LNCAP (cell line): ENCODE measurements at regions not wholly inside any gene's neighbourhood (a gene's known extent, or its start where the extent isn't known, plus 50 kb on each side); places are given as distances from the start of the nearest gene placed in this dataset.

Experiments used
- TF ChIP-seq, protein P1 (sequence below): fragments of 450-650 bp; IDR thresholded peaks from 2 replicates; pipeline ENCODE4 v1.5.1; 2017; ENCODE audit warnings: mild to moderate bottlenecking

DNA sequence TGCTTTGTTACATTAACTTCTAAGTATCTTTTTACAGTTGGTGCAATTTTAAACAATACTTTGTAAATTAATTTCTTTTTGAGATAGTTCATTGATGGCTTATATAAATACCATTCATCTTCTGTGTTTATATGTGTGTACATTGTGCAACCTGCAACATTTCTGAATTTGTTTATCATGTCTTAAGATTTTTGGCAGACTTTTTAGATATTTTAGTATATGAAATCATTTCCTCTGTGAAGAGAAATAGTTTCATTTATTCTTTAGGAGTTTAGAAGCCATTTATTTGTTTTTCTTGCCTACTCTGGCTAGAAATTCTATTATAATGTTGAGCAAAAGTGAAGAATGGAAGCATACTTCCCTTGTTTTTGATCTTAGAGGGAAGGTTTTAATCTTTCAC is 337.8 kb upstream of the DSEL start:
- TF ChIP-seq, protein P1, sequence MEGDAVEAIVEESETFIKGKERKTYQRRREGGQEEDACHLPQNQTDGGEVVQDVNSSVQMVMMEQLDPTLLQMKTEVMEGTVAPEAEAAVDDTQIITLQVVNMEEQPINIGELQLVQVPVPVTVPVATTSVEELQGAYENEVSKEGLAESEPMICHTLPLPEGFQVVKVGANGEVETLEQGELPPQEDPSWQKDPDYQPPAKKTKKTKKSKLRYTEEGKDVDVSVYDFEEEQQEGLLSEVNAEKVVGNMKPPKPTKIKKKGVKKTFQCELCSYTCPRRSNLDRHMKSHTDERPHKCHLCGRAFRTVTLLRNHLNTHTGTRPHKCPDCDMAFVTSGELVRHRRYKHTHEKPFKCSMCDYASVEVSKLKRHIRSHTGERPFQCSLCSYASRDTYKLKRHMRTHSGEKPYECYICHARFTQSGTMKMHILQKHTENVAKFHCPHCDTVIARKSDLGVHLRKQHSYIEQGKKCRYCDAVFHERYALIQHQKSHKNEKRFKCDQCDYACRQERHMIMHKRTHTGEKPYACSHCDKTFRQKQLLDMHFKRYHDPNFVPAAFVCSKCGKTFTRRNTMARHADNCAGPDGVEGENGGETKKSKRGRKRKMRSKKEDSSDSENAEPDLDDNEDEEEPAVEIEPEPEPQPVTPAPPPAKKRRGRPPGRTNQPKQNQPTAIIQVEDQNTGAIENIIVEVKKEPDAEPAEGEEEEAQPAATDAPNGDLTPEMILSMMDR, result no peak

DNA sequence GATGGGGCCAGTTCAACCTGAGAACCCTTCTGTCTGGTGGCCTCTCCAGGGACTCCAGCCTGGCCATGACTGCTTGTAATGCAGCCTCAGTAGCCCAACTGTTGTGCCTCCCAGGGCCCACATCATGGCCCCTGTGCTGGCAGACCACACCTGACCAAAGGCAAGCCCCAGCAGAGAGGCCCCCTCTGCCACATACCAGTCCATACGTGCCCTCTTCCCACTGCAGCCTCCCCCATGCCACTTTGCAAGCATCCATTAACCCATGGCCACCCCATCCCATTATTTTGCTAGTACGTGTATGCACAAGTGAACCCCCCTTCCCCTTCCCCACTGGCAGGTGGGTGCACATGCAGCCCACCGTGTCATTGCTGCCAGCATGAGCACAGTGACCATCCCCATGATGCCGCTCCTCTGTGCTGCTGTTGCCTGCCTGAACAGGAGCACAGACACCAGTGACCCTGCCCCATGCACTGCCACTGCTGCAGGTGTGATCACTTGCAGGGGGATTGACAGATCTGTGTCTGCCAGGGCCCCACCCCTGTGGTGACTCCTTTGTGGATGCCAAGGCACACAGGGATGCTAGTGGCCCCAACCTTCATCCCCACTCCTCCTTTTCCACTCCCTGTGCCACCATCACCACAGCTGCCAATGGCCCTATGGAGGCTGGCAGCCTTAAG is 330.0 kb upstream of the DSEL start:
- TF ChIP-seq, protein P1, result no peak

DNA sequence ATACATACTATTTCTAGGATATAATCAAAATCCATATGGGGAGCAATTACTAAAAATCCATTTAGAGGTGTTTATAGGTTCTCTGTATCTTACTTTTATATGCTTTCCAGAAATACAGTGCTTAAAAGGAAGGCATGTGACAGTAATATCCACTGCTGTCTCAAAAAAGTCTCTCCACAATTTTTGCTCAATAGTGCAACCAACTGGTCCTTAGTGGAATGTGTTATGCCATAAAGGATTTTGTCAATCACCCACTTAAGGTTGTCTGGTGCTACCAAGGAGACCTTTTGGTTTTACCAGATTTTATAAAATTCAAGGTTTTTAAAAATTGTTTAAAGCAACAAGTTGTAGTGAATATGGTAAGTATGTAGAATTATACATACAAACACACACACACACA is 328.5 kb upstream of the DSEL start:
- TF ChIP-seq, protein P1, result peak; percentile 37; the same call in 1 of the 2 replicates

DNA sequence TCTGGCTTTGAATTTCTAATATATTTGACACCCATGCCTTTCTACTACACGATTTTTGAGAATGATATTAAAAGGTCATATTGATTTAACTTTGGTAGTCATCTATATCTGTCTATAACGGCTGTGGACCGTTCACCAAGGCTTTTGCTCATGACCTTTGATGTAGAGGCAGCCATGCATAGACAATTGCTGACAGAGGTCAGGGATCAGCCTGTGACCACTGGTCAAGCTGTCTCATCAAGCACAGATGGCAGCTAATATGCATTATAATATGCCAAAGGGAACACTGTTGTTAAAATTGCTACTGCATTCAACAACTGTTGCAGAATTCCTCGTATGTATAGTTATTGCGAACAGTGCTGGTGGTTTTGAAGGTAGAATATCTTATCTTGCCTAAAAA is 323.9 kb upstream of the DSEL start:
- TF ChIP-seq, protein P1, result no peak

DNA sequence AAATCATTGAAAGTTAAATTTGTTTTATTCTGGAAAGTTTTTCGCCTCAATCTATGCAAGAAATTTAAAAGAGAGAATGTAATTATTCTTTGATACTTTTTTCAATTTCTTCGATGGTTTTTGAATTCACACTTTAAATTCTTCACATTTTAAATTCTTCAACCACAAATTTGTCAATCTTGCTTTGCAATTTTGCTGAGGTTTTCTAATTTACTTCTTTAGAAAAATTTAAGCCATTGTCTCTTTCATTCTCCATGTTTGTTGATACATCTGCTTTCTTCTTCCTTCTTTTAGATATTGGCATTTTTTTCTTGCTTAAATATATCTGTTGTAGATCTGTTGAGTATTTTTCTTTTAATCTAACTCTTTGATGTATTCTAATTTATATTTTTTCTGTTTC is 301.9 kb upstream of the DSEL start:
- TF ChIP-seq, protein P1, result no peak

DNA sequence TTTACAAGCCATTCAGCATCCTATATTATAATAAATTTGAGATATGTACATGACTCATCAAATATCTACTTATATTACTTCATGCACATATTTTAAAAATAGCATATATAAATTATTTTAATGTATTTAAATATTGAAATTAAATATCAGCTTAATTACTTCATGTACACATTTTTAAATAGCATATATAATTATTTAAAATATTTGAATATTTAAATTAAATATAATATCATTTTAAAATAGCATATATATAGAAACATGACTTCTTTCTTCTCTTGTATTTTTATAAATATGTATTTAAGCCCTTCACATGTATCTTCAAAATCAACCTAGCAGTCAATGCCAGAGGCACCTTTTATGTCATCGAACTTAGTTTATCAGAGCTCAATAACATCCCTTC is 298.8 kb upstream of the DSEL start:
- TF ChIP-seq, protein P1, result no peak

DNA sequence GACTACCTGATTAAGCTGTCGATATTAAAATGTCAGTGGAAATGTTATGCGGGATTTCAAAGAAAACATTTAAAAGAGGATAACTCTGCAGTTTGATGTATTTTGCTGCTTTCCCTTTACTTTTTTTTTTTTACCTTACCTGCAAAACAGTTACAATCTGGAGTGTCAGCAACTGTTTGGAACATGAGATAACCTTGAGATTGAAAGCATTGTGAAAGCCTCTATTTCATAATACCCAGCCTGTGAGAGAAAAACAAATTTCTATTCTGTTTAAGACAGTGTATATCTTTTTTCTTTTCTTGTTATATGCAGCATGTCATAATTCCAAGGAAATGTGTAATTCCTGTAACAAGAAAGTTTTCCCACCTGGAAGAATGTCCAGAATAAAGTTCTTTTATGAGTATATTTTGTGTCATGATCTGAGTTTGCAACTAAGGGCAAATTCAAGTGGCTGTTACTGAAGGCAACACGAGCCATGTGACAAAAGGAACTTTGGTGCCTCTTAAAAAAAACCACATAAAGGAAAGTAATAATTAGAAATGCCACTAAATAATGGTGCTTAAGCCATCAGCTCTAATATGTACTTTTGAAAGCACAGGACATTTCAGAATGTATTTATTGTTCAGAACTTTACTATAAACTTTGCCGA is 297.0 kb upstream of the DSEL start:
- TF ChIP-seq, protein P1, result no peak
